ENCODE measurements at regions not wholly inside any gene's neighbourhood (a gene's known extent, or its start where the extent isn't known, plus 50 kb on each side); places are given as distances from the start of the nearest gene placed in this dataset.

- Histone ChIP-seq H3K27me3 (no peaks in the 10 kb centered on the region), H3K4me1 (no peaks in the 10 kb centered on the region), H3K27ac (no peak overlapping the region), H3K9me3 (peaks cover 0 to 10% (median 0%) of the 10 kb centered on the region in 3 donors), H3K36me3 (no peaks in the 10 kb centered on the region), H3K4me3 (no peak overlapping the region)
- in situ Hi-C loops (cut with MboI; ENCODE audit: low sequenced_read_pairs in 4 of 4) (no loop called here), intact Hi-C loops (cut with DNase I; ENCODE audit: low total_unique reads) (no loop called here)
- DNase-seq (no peak), ATAC-seq (no peak)
- TF ChIP-seq POLR2A (IDR thresholded peaks at IDR 0.05) (no peak), CTCF (IDR thresholded peaks at IDR 0.05 in 4 of 5, conservative IDR thresholded peaks at IDR 0.05 in 1 of 5) (no peak)
Measured at GRCh38 chr6:158908606-158909005, 89.4 kb upstream of the EZR start.

DNA sequence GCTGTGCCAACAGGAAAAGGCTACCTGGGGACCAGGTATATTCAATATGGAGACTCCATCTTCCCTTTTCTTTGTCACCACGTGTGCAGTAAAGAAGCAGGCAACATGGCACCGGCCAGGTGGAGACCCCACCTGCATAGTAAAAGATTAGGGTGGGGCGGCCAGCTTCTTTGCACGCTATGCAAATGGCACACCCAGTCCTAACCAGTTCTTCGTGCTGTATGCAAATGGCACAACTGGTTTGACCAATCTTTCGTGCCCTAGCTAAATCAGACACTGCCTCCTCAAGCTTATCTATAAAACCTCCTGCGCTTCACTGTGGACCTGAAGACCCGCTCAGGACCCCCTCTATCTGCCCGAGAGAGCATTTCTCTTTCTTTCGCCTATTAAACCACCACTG is 88.8 kb upstream of the EZR start:
- Histone ChIP-seq H3K4me3 (no peak overlapping the region), H3K4me1 (no peaks in the 10 kb centered on the region), H3K27me3 (no peaks in the 10 kb centered on the region), H3K36me3 (no peaks in the 10 kb centered on the region), H3K9me3 (peaks cover 0 to 10% (median 0%) of the 10 kb centered on the region in 3 donors), H3K27ac (no peak overlapping the region)
- TF ChIP-seq CTCF (IDR thresholded peaks at IDR 0.05 in 4 of 5, conservative IDR thresholded peaks at IDR 0.05 in 1 of 5) (no peak), POLR2A (IDR thresholded peaks at IDR 0.05) (no peak)
- in situ Hi-C loops (cut with MboI; ENCODE audit: low sequenced_read_pairs in 4 of 4) (no loop called here), intact Hi-C loops (cut with DNase I; ENCODE audit: low total_unique reads) (no loop called here)
- ATAC-seq (no peak), DNase-seq (no peak)

DNA sequence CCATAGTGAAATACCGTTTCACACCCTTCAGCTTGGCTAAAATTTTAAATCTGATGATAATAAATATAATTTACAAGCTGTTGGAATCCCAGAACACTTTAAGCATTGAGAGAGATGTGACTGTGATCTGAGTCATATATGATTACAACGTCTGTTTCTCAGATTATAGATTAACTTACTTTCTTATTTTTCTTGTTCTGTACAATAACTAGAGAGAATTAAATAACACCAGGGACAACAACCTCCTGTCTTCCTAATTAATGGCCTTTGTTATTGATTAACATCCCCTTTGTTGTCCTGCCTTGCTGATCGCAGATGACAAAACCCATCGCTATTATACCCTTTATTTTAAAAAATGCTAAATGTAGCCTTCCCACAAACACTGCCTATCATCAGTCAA is 87.8 kb upstream of the EZR start:
- intact Hi-C loops (cut with DNase I; ENCODE audit: low total_unique reads) (no loop called here), in situ Hi-C loops (cut with MboI; ENCODE audit: low sequenced_read_pairs in 4 of 4) (no loop called here)
- no peaks in the 10 kb centered on the region for H3K27me3 ChIP-seq
- H3K36me3 ChIP-seq, result no peaks in the 10 kb centered on the region
- H3K27ac ChIP-seq, result no peak overlapping the region
- ATAC-seq, result no peak
- peaks cover 0 to 10% (median 0%) of the 10 kb centered on the region in 3 donors for H3K9me3 ChIP-seq
- H3K4me1 ChIP-seq, result no peaks in the 10 kb centered on the region
- no peak overlapping the region for H3K4me3 ChIP-seq
- DNase-seq, result no peak
- TF ChIP-seq CTCF (IDR thresholded peaks at IDR 0.05 in 4 of 5, conservative IDR thresholded peaks at IDR 0.05 in 1 of 5) (no peak), POLR2A (IDR thresholded peaks at IDR 0.05) (no peak)

DNA sequence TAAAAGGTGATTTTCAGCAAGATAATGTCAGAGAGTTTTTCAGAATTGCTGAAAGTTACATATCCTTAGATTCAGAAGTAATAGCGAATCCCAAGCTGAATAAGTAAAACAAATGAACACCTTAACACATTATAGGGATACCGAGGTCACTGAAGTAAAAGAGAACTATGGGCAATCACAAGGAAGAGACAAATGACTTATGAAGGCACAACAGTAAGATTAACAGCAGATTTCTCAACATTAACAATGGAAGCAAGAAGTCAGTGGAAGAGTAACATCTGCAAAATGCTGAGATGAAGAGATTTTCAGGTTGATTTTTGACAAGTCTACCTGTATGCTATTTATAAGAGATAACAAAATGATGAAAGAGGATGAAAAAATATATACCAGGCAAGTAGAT is 86.1 kb upstream of the EZR start:
- Histone ChIP-seq H3K9me3 (peaks cover 0 to 10% (median 0%) of the 10 kb centered on the region in 3 donors), H3K27ac (no peak overlapping the region), H3K36me3 (no peaks in the 10 kb centered on the region), H3K27me3 (no peaks in the 10 kb centered on the region), H3K4me1 (no peaks in the 10 kb centered on the region), H3K4me3 (no peak overlapping the region)
- ATAC-seq (no peak), DNase-seq (no peak)
- TF ChIP-seq POLR2A (IDR thresholded peaks at IDR 0.05) (no peak), CTCF (IDR thresholded peaks at IDR 0.05 in 4 of 5, conservative IDR thresholded peaks at IDR 0.05 in 1 of 5) (no peak)
- intact Hi-C loops (cut with DNase I; ENCODE audit: low total_unique reads) (no loop called here), in situ Hi-C loops (cut with MboI; ENCODE audit: low sequenced_read_pairs in 4 of 4) (no loop called here)

DNA sequence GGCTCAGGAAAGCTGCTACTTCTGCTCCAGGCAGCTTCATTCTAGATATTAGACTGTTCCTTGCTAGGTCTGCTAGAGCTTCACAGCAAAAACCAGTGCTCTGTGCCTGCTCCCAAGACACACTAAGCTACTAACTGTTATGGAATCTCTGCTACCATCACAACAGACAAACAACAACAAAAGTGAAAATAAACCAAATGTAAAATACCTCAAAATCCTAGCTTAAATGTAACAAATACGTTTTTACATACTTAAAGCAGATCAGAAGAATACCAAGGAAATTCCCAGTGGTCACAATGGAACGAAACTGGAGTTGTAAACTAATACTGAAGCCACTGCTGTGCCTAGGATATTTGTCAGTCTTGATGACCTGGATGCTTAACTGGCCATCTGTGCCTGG is 84.6 kb upstream of the EZR start:
- Histone ChIP-seq H3K36me3 (no peaks in the 10 kb centered on the region), H3K4me3 (no peak overlapping the region), H3K27me3 (no peaks in the 10 kb centered on the region), H3K4me1 (no peaks in the 10 kb centered on the region), H3K9me3 (peaks cover 0 to 10% (median 0%) of the 10 kb centered on the region in 3 donors), H3K27ac (no peak overlapping the region)
- no peak for ATAC-seq
- no peak for DNase-seq
- in situ Hi-C loops (cut with MboI; ENCODE audit: low sequenced_read_pairs in 4 of 4), result no loop called here
- TF ChIP-seq POLR2A (IDR thresholded peaks at IDR 0.05), result no peak
- no peak for TF ChIP-seq CTCF (IDR thresholded peaks at IDR 0.05 in 4 of 5, conservative IDR thresholded peaks at IDR 0.05 in 1 of 5)
- intact Hi-C loops (cut with DNase I; ENCODE audit: low total_unique reads), result no loop called here

All from gastrocnemius medialis (tissue), 4 donors.